ENCODE measurements at regions not wholly inside any gene's neighbourhood (a gene's known extent, or its start where the extent isn't known, plus 50 kb on each side); places are given as distances from the start of the nearest gene placed in this dataset.
"Not testable (repeated sequence)": the region's sequence is repeated elsewhere in the genome, so short reads cannot be mapped to it uniquely, and the experiment has no call there.

GRCh38 chr1:82154219-82154970, 353.7 kb downstream of the ADGRL2 start:
- ATAC-seq, result no peak
- no peak for DNase-seq
- intact Hi-C loops (cut with DNase I, micrococcal nuclease), result no loop called here

- ATAC-seq (no peak), DNase-seq (no peak)
- intact Hi-C loops (cut with DNase I, micrococcal nuclease), result no loop called here
Observed at GRCh38 chr1:82153752-82154151, 353.0 kb downstream of the ADGRL2 start.

GRCh38 chr1:82153272-82153629, 352.5 kb downstream of the ADGRL2 start:
- DNase-seq, result no peak
- intact Hi-C loops (cut with DNase I, micrococcal nuclease), result no loop called here
- no peak for ATAC-seq

GRCh38 chr1:82152356-82153271, 351.9 kb downstream of the ADGRL2 start:
- ATAC-seq, result no peak
- no peak for DNase-seq
- intact Hi-C loops (cut with DNase I, micrococcal nuclease), result no loop called here

GRCh38 chr1:82145656-82146055, 344.9 kb downstream of the ADGRL2 start:
- no peak for DNase-seq
- ATAC-seq, result no peak
- intact Hi-C loops (cut with DNase I, micrococcal nuclease), result no loop called here

GRCh38 chr1:82143108-82143833, 342.5 kb downstream of the ADGRL2 start:
- intact Hi-C loops (cut with DNase I, micrococcal nuclease), result no loop called here
- DNase-seq, result no peak
- ATAC-seq, result peak; percentile 87

GRCh38 chr1:82141390-82141789, 340.7 kb downstream of the ADGRL2 start:
- ATAC-seq (no peak), DNase-seq (no peak)
- intact Hi-C loops (cut with DNase I, micrococcal nuclease), result no loop called here

- no peak for ATAC-seq
- no peak for DNase-seq
- intact Hi-C loops (cut with DNase I, micrococcal nuclease), result no loop called here
Observed at GRCh38 chr1:82139751-82140468, 339.2 kb downstream of the ADGRL2 start.

- DNase-seq; ATAC-seq; intact Hi-C loops (cut with DNase I, micrococcal nuclease): not testable (repeated sequence)
Observed at GRCh38 chr1:82136351-82136750, 335.6 kb downstream of the ADGRL2 start.

GRCh38 chr1:82125866-82126265, 325.1 kb downstream of the ADGRL2 start:
- intact Hi-C loops (cut with DNase I, micrococcal nuclease), result no loop called here
- ATAC-seq (no peak), DNase-seq (no peak)

- ATAC-seq, result no peak
- DNase-seq, result no peak
- intact Hi-C loops (cut with DNase I, micrococcal nuclease), result no loop called here
Observed at GRCh38 chr1:82125119-82125518, 324.4 kb downstream of the ADGRL2 start.

- intact Hi-C loops (cut with DNase I, micrococcal nuclease), result no loop called here
- ATAC-seq (no peak), DNase-seq (no peak)
Observed at GRCh38 chr1:82121421-82121820, 320.7 kb downstream of the ADGRL2 start.

- DNase-seq (no peak), ATAC-seq (no peak)
- intact Hi-C loops (cut with DNase I, micrococcal nuclease), result no loop called here
Observed at GRCh38 chr1:82116105-82116504, 315.4 kb downstream of the ADGRL2 start.

- intact Hi-C loops (cut with DNase I, micrococcal nuclease), result no loop called here
- ATAC-seq (no peak), DNase-seq (no peak)
Observed at GRCh38 chr1:82114887-82115286, 314.2 kb downstream of the ADGRL2 start.

GRCh38 chr1:82110366-82111254, 309.9 kb downstream of the ADGRL2 start:
- ATAC-seq (no peak), DNase-seq (no peak)
- intact Hi-C loops (cut with DNase I, micrococcal nuclease), result no loop called here

- ATAC-seq (no peak), DNase-seq (no peak)
- intact Hi-C loops (cut with DNase I, micrococcal nuclease), result no loop called here
Observed at GRCh38 chr1:82108843-82109242, 308.1 kb downstream of the ADGRL2 start.

- ATAC-seq (no peak), DNase-seq (no peak)
- intact Hi-C loops (cut with DNase I, micrococcal nuclease), result no loop called here
Observed at GRCh38 chr1:82106672-82107071, 305.9 kb downstream of the ADGRL2 start.

GRCh38 chr1:82099170-82099569, 298.4 kb downstream of the ADGRL2 start:
- intact Hi-C loops (cut with DNase I, micrococcal nuclease), result no loop called here
- DNase-seq (no peak), ATAC-seq (no peak)

All from left colon (tissue), 2 donors.